Activated CD8-positive, alpha-beta memory T cell treated with anti-CD3 and anti-CD28 coated beads, Interleukin-2, amount 10 ng/mL, durations not matched to agents 7 days and 5 days (primary cell): ENCODE measurements at regions not wholly inside any gene's neighbourhood (a gene's known extent, or its start where the extent isn't known, plus 50 kb on each side); places are given as distances from the start of the nearest gene placed in this dataset.

Source experiments
- ATAC-seq: fragments of 150-1000 bp; cut with Tn5 transposase; one replicate; pipeline ENCODE4 v1.10.0; 2021; ENCODE audit warnings: moderate library complexity
- CTCF ChIA-PET: fragments of 350-600 bp; sonication (Branson Sonifier 250); formaldehyde crosslinking; loops from one replicate; lab custom pipeline; 2021; ENCODE audit warnings: antibody characterized with exemption; lab: Charles Lee
- DNase-seq: peaks from one replicate; pipeline ENCODE4 v3.0.0-alpha.2; 2020
- H3K27ac Mint-ChIP-seq: one replicate; pipeline ENCODE4 v1.8.0; 2021; ENCODE audit warnings: mild to moderate bottlenecking, mixed read lengths
- H3K27me3 Mint-ChIP-seq: one replicate; pipeline ENCODE4 v1.8.0; 2021; ENCODE audit warnings: mixed read lengths
- H3K36me3 Mint-ChIP-seq: one replicate; pipeline ENCODE4 v1.8.0; 2021; ENCODE audit warnings: mild to moderate bottlenecking, mixed read lengths
- H3K4me1 Mint-ChIP-seq: one replicate; pipeline ENCODE4 v1.8.0; 2021; ENCODE audit warnings: mixed read lengths
- H3K4me3 Mint-ChIP-seq: one replicate; pipeline ENCODE4 v1.8.0; 2021; ENCODE audit warnings: mild to moderate bottlenecking, moderate library complexity, mixed read lengths
- H3K9me3 Mint-ChIP-seq: one replicate; pipeline ENCODE4 v1.8.0; 2022; ENCODE audit warnings: low read depth, mixed read lengths

DNA sequence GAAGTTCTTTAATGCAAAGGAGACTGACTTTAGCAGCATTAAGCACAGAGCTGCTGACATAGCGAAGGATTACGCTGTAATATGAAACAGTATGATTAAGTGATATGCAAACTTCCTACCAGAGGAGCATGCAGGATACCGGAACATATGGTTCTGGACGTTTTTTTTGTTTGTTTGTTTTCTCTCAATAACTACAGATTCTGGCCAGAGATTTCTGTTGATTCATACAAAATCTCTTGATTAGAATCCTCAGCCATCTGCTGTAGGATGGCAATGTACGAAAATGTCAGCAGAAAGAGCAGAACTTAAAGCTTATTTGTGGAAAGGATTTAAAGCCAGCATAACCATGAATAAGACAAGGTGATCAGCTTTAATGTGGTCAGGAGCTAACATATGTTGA, 970.7 kb downstream of the KCNT2 start:
- Mint-ChIP-seq H3K27ac (no peak overlapping the region), H3K36me3 (no peaks in the 10 kb centered on the region), H3K27me3 (no peaks in the 10 kb centered on the region), H3K4me3 (no peak overlapping the region), H3K4me1 (no peaks in the 10 kb centered on the region), H3K9me3 (peaks cover 2% of the 10 kb centered on the region)
- DNase-seq (no peak), ATAC-seq (no peak)
- CTCF ChIA-PET: no interaction called here

DNA sequence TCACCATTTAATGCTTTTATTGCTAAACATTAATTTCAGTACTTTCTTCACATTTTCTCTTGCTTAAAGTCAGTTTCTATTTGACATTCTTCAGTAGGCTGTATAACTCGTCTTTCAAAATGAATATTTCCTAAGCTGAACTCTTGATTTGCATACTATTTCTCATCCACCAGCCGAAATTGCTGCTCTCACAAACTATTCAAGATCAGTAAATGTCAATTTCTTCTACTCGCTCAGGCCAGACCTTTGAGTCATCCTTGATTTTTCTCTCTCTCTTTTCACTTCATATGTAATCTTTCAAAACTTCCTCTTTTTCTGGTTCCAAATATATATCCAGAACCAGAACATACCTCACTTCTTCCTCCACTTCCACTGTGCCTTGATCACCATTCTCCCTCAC, 990.0 kb downstream of the KCNT2 start:
- Mint-ChIP-seq H3K4me3 (no peak overlapping the region), H3K27ac (no peak overlapping the region), H3K36me3 (no peaks in the 10 kb centered on the region), H3K9me3 (peaks cover 8% of the 10 kb centered on the region), H3K27me3 (no peaks in the 10 kb centered on the region), H3K4me1 (no peaks in the 10 kb centered on the region)
- no peak for ATAC-seq
- no peak for DNase-seq
- CTCF ChIA-PET: no interaction called here

DNA sequence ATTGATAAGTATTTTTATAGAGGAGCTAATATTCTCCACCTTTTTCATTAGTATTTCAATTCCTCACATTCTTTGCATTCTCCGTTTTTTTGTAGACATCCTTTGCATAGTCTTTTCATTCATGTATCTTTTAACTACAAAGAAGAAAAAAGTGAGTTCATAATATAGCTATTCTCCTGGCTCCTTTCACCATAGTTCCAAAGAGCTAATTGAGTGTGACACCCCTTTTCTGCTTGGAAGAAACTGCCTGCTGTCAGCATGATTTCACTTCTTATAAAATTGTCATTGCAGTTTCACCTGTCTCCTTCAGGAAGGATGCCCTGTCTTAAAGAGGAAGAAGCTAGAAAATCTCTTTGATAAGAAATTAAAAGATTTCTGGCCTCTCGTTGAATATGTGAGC, 991.1 kb downstream of the KCNT2 start:
- no peaks in the 10 kb centered on the region for H3K4me1 Mint-ChIP-seq
- CTCF ChIA-PET: no interaction called here
- peaks cover 6% of the 10 kb centered on the region for H3K9me3 Mint-ChIP-seq
- no peak overlapping the region for H3K27ac Mint-ChIP-seq
- no peaks in the 10 kb centered on the region for H3K27me3 Mint-ChIP-seq
- DNase-seq (no peak), ATAC-seq (no peak)
- H3K36me3 Mint-ChIP-seq: no peaks in the 10 kb centered on the region
- no peak overlapping the region for H3K4me3 Mint-ChIP-seq

DNA sequence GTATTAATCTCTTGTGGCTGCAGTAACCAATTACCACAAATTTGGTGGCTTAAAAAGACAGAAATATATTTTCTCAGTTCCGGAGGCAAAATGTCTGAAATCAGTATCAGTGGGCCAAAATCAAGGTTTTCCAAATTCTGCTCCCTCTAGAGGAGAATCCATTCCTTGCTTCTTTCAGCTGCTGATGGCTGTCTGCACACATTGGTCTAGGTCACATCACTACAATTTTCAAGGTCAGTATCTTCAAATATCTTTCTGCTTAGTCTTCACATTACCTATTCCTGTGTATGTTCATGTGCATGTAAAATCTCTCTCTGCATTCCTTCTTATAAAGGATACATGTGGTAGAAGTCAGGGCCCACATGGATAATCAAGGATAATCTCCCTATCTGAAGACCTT, 999.4 kb downstream of the KCNT2 start:
- Mint-ChIP-seq H3K27ac (no peak overlapping the region), H3K9me3 (peaks cover 2% of the 10 kb centered on the region), H3K4me1 (no peaks in the 10 kb centered on the region), H3K36me3 (no peaks in the 10 kb centered on the region), H3K4me3 (no peak overlapping the region), H3K27me3 (no peaks in the 10 kb centered on the region)
- CTCF ChIA-PET: no interaction called here
- DNase-seq: no peak
- ATAC-seq: no peak

DNA sequence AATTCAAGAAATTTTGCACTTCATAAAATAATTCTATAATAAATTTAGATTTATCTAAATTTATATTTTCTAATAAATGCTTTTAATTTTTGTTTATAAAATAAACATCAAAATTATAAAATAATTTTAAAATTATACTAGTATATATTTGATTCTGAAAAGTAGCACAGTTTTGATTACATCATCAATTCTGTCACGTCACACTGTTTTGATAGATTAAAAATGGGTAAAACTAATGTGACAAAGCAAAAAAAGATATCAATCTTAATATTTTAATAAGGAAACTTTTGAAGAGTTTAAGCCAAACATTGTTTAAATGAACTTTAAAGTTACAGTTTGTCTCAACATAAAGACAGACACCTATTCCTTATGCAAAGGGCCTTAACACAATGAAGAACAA, 1001.8 kb downstream of the KCNT2 start:
- CTCF ChIA-PET: no interaction called here
- Mint-ChIP-seq H3K4me1 (no peaks in the 10 kb centered on the region), H3K27ac (no peak overlapping the region), H3K36me3 (no peaks in the 10 kb centered on the region), H3K9me3 (peaks cover 7% of the 10 kb centered on the region), H3K4me3 (no peak overlapping the region), H3K27me3 (no peaks in the 10 kb centered on the region)
- ATAC-seq (no peak), DNase-seq (no peak)

DNA sequence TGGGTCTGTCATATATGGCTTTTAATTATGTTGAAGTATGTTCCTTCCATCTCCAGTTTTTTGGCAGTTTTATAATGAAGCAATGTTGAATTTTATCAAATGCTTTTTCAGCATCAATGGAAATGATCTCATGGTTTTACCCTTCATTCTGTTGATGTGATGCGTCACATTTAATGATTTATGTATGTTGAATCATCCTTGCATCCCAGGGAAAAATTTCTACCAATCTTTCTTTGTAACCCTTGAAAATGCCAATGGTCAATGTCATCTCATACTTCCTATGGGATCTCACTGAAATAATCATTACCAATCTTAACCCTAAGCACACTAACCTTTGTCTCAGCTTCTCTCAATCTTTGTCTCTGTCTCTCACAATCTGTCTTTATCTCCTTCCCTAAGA, 1004.0 kb downstream of the KCNT2 start:
- Mint-ChIP-seq H3K27ac (no peak overlapping the region), H3K9me3 (peaks cover 9% of the 10 kb centered on the region), H3K27me3 (no peaks in the 10 kb centered on the region), H3K4me3 (no peak overlapping the region), H3K36me3 (no peaks in the 10 kb centered on the region), H3K4me1 (no peaks in the 10 kb centered on the region)
- DNase-seq: no peak
- CTCF ChIA-PET: no interaction called here
- no peak for ATAC-seq

DNA sequence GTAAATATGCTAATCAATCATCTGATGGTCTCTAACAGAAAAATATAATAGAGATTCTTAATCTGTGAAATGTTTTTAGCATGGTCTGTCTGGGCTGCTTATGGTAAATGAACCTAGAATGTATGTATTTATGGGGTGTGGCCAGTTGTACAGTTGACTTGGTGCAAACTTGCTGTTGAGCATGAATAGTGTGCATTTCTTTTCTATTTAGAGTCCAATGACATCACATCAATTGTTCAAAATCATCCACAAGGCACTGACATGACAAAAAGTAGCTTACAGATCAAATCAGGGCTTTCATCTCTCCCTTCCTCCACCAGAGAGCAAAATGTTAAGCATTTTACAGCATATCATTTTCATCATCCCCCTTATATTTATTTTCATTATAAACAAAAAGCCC, 1010.3 kb downstream of the KCNT2 start:
- no peaks in the 10 kb centered on the region for H3K27me3 Mint-ChIP-seq
- no peak overlapping the region for H3K27ac Mint-ChIP-seq
- peaks cover 7% of the 10 kb centered on the region for H3K9me3 Mint-ChIP-seq
- CTCF ChIA-PET: no interaction called here
- DNase-seq (no peak), ATAC-seq (no peak)
- H3K4me1 Mint-ChIP-seq: no peaks in the 10 kb centered on the region
- no peaks in the 10 kb centered on the region for H3K36me3 Mint-ChIP-seq
- no peak overlapping the region for H3K4me3 Mint-ChIP-seq

DNA sequence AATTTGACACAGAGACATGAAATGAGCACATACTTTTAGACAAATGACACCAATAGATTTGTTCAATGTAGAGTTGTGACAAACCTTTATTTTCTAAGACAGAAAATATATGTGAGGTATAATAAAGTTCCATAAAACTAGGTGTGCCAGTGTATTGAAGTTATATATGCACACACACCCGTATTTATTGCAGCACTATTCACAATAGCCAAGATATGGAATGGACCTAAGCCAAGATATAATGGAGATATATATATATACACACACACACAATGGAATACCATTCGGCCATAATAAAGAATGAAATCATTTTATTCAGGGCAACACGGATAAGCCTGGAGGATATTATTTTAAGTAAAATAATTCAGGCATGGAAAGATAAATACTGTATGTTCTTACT, 1013.5 kb downstream of the KCNT2 start:
- Mint-ChIP-seq H3K4me3 (no peak overlapping the region), H3K27me3 (no peaks in the 10 kb centered on the region), H3K27ac (no peak overlapping the region), H3K4me1 (no peaks in the 10 kb centered on the region), H3K9me3 (no peaks in the 10 kb centered on the region), H3K36me3 (no peaks in the 10 kb centered on the region)
- CTCF ChIA-PET: no interaction called here
- no peak for ATAC-seq
- no peak for DNase-seq

DNA sequence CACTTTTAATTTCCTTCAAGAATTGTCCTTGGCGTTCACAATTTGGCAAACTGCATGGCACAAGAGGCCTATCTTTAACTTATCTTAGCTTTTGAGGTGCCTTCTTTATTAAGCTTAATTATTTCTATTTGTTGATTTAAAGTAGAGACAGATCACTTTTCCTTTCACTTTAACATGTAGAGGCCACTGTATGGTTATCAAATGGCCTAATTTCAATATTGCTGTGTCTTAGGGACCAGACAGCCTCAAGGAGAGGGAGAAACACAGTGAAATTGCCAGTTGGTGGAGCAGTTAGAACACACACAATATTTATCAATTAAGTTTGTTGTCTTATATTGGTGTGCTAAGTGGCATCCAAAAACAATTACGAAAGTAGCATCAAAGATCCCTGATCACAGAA, 1013.9 kb downstream of the KCNT2 start:
- CTCF ChIA-PET: no interaction called here
- H3K4me3 Mint-ChIP-seq: no peak overlapping the region
- no peaks in the 10 kb centered on the region for H3K27me3 Mint-ChIP-seq
- H3K27ac Mint-ChIP-seq: no peak overlapping the region
- no peaks in the 10 kb centered on the region for H3K4me1 Mint-ChIP-seq
- no peaks in the 10 kb centered on the region for H3K9me3 Mint-ChIP-seq
- ATAC-seq (no peak), DNase-seq (no peak)
- H3K36me3 Mint-ChIP-seq: no peaks in the 10 kb centered on the region

DNA sequence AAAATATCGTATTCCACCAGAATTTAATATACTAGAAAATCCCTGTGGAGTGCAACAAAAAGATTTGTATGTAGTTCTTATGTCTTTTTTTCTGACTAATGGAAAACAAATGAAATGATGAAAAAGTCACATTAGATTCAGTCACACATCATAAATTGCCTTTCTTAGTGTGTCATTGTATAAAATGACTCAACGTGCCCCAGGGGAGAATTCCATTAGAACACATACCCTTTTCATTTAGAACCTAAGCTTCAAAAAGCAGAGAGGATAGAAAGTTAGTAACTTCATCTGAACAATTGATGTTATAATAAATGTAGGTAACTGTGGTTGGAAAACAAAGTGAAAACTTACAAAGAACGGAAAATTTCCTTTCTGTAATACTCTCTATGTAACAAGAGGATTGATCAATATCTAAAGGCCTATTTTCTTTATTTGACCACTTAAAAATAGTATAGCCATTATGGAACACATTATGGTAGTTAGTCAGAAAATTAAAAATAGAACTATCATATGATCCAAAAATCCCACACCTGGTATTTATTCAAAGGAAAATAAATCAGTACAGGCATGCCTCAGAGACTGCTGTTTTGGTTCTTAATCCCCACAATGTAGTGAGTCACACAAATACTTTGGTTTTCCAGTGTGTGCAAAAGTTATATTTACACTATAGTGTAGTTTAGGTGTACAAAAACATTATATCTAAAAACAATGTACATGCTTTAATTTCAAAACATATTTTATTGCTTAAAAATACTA, 1016.1 kb downstream of the KCNT2 start:
- H3K27ac Mint-ChIP-seq: no peak overlapping the region
- H3K4me1 Mint-ChIP-seq: no peaks in the 10 kb centered on the region
- H3K9me3 Mint-ChIP-seq: no peaks in the 10 kb centered on the region
- ATAC-seq (no peak), DNase-seq (no peak)
- H3K27me3 Mint-ChIP-seq: no peaks in the 10 kb centered on the region
- CTCF ChIA-PET: no interaction called here
- H3K4me3 Mint-ChIP-seq: no peak overlapping the region
- H3K36me3 Mint-ChIP-seq: no peaks in the 10 kb centered on the region

DNA sequence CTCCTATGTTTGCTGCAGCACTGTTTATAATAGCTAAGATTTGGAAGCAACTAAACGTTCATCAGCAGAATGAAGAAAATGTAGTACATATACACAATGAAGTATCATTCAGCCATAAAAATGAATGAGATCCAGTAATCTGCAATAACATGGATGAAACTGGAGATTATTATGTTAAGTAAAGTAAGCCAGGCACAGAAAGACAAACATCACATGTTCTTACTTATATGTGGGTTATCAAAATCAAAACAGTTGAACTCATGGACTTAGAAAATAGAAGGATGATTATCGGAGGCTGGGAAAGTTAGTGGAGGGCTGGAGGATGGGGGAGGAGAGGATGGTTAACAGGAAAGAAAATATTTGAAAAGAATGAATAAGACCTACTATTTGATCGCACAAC, 1017.6 kb downstream of the KCNT2 start:
- Mint-ChIP-seq H3K4me3 (no peak overlapping the region), H3K27me3 (no peaks in the 10 kb centered on the region), H3K27ac (no peak overlapping the region), H3K4me1 (no peaks in the 10 kb centered on the region), H3K9me3 (no peaks in the 10 kb centered on the region), H3K36me3 (no peaks in the 10 kb centered on the region)
- ATAC-seq: no peak
- no peak for DNase-seq
- CTCF ChIA-PET: no interaction called here

DNA sequence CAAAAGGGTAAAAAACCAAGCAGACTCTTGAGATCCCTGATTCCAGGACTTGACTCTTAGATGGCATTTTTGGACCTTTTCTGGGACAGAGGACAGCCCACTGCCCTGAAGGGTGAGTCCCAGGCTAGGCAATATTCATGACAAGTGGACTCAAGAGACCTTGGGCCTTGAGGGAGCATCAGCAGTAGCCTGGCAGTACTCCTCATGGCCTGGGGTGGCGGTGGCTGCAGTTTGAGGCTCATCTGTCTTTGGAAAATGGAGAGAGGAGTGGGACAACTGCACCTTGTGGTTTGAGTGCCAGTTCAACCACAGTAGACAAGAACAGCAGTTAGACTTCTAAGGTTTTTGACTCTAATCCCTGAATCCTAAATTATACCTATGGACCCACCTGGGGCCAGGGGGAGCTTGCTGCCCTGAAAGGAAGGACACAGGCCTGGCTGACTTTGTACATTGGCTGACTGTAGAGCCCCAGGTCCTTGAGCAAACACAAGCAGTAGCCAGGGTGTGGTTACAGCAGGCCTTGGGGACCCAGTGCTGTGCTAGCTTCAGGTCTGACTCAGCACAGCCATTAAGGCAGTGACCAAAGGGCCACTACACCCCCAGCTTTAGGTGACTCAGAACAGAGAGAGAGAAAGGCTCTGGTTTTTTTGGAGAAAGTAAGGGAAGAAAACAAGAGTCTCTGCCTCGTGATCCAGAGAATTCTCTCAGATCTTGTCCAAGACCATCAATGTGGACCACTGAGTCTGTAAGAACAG, 1023.2 kb downstream of the KCNT2 start:
- Mint-ChIP-seq H3K36me3 (no peaks in the 10 kb centered on the region), H3K27me3 (no peaks in the 10 kb centered on the region), H3K9me3 (no peaks in the 10 kb centered on the region), H3K4me3 (no peak overlapping the region), H3K4me1 (no peaks in the 10 kb centered on the region), H3K27ac (no peak overlapping the region)
- CTCF ChIA-PET: no interaction called here
- no peak for DNase-seq
- ATAC-seq: no peak

DNA sequence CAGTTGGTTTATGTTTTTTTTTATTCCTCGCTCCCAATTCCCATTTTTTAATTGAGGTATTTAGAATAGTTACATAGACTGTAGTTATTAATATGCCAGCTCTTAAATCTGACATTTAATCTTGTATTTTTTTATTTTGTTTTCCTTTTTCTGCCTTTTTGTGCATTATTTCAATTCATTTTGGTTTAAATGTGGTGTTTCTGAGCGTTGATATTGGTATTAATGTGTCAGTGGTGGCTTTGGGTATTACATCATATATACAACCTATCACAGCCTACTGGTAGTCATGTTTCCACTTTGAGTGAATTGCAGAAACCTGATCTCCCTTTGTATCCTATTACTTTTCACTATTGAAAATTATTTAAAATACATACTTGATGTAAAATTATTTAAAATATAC, 1027.3 kb downstream of the KCNT2 start:
- H3K4me3 Mint-ChIP-seq: no peak overlapping the region
- no peaks in the 10 kb centered on the region for H3K4me1 Mint-ChIP-seq

DNA sequence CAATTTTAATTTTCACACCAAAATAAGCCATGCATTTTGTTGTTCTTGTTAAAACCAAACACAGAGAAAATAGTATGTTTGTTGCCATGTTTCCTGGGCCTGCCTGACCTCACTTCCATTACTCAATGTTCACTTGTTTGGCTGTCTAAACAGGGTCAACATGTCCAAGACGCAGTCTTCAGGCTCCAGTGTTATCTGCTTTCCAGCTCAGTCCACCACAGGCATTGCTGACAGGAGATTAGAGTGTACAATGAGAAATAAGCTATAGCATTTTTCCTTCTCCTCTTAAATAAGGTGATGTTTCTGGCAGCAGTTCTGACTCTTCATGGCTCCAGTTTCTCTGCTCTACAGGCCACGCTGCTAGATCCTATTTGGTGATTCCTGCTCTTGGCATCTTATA, 1030.5 kb downstream of the KCNT2 start:
- H3K36me3 Mint-ChIP-seq: no peaks in the 10 kb centered on the region
- H3K27ac Mint-ChIP-seq: no peak overlapping the region
- no peak overlapping the region for H3K4me3 Mint-ChIP-seq
- ATAC-seq (no peak), DNase-seq (no peak)
- CTCF ChIA-PET: no interaction called here
- no peaks in the 10 kb centered on the region for H3K4me1 Mint-ChIP-seq
- no peaks in the 10 kb centered on the region for H3K9me3 Mint-ChIP-seq
- no peaks in the 10 kb centered on the region for H3K27me3 Mint-ChIP-seq

More for the DNA sequence above, 1027.3 kb downstream of the KCNT2 start:
- CTCF ChIA-PET: no interaction called here
- Mint-ChIP-seq H3K27ac (no peak overlapping the region), H3K9me3 (no peaks in the 10 kb centered on the region), H3K27me3 (no peaks in the 10 kb centered on the region), H3K36me3 (no peaks in the 10 kb centered on the region)
- ATAC-seq (no peak), DNase-seq (no peak)
